Endothelial cell of hepatic sinusoid (primary cell): ENCODE measurements at regions not wholly inside any gene's neighbourhood (a gene's known extent, or its start where the extent isn't known, plus 50 kb on each side); places are given as distances from the start of the nearest gene placed in this dataset.

Experiments
- in situ Hi-C: cut with HindIII; loops from 2 replicates; pipeline ENCODE4 v1.10.0; 2017; ENCODE audit warnings: low sequenced_read_pairs

DNA sequence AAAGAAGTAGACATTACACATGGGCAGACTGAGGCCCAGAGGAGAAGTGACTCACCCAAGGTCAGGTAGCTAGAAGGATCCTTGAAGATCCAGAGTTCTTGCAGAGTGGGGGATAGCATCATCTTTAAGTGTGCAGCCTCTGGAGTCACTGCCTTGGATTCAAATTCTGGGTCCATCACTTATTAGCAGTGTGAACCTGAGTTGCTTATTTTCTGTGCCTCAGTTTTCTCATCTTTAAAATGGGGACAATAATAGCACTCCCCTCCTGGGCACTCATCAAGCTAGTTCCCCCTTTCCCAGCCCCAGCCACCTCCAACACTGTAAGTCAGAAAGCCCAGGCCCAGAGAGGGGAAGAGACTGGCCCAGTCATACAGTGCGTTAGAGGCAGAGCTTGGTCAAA is 141.8 kb upstream of the PJA1 start:
- in situ Hi-C loops, result loop anchor here (5.0 kb wide), 1 partner anchor 75 kb away; no protein-coding TSS in a partner anchor

DNA sequence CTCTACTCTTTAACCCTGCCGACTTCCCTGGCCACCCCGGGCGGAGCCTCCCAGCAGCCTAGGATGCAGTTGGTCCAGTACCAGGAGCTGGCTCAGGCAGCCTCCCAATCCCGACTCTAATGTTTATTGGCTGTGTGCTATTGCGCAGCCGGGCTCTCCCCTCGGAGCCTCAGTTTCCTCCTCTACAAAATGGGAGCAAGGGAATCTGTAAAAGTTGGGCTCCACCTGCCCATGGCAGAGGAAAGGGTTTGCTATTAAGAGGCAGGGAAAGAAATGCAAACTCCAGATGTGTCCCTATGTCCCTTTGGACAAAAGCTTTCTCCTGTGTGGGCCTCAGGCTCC is 140.8 kb upstream of the PJA1 start:
- in situ Hi-C loops, result loop anchor here (5.0 kb wide), 1 partner anchor 74 kb away; no protein-coding TSS in a partner anchor

DNA sequence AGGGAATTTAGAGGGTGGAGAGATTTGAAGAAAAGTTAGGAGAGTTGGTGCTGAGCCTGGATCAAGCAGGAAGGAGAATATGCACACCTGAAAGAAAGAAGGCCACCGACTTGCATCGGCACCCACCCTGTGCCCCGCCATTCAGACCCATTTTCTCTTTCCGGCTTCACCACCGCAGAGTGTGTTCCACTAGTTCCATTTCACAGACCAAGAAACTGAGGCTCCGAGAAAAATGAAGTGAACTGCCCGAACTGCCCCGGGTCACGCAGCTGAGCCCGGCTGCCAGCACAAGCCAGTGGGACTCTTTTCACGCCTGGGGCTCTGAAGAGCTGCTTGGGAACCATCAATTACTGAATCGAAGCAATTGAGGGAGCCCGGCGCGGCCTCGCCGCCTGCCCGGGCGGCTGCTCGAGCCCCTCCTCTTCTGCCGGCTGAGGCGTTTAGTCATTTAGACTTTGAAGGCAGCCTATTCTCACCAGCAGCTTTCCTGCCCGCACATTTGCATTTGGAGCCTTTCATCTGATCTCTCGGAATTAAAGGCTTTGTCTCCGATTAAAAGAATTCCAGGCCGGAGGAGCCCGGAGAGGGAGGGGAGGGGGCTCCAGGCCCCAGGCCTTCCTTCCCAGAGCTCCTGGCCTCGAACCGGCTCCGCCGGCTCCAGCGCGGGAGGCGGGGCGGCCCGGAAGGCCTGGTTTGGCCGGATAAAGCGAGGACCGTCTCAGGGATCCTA is 140.2 kb upstream of the PJA1 start:
- in situ Hi-C loops, result loop anchor here (5.0 kb wide), 1 partner anchor 73 kb away; no protein-coding TSS in a partner anchor

DNA sequence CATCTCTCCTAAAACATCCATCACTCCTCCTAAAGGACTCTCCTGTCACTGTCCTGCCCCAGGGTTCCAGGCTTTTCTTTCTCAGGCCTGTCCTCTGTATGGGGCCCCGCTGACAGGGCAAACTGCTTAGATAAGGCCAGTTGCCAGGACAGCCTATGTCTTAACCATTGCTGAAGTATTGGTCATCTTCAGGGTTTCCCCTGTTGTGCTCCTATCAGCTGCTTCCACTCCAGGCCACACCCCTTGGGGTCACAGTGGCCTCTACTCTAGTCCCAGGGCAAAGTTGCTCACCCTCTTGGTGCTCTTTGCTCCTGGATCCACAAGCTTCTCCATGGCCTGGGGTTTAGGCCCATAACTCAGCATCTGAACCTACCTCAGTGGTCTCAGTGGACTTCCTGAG is 138.0 kb upstream of the PJA1 start:
- in situ Hi-C loops, result no loop called here

- in situ Hi-C loops, result no loop called here
These were observed 134.9 kb upstream of the PJA1 start for GRCh38 chrX:69299951-69300714.

- in situ Hi-C loops, result no loop called here
These were observed 134.0 kb upstream of the PJA1 start for GRCh38 chrX:69299285-69299684.

DNA sequence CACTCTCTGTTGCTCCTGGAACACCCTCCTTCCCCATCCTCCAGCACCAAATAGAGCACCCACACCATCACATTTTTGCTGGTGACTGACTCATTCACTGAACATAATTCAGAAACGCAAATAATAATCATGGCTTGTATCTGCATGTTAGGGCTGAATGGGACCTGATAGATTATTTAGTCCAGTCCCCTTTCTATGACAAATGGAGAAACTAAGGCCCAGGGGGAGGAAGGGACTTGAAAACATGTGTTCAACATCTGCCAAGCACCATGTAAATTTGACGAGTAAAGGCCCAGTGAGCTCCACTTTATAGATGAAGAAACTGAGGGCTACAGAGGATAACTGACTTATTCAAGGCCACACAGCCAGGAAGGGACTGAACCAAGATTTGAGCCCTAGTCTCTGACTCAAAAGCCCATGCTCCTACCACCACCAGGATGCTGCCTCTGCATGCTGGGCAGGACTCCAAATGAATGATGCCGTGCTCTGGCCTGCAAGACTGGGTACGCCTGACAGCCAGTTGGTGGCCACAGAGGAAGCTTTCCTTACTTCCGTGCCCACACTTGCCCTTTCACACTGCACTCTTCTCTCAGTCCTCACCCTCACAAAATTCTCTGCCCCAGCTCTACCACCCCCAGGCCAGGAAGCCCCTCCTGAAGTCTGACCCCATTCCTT is 133.3 kb upstream of the PJA1 start:
- in situ Hi-C loops, result no loop called here

DNA sequence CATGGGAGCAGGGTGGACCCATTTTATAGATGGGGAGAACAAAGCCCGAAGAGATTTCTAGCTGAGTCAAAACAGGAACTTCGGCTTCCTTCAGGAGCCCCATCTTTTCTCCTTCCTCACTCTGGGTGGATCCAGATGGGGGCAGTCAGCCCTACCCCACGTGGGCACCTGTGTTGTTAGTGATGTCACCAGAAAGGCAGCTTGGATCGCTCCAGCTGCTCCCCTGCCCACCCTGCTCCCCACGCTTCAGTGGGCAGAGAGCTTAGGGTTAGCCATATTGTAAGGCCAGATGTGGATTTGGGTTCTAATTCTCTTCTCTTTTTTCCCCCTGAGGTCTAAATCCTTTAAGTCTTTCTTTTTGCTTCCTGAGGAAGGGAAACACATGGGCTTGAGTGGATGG is 132.3 kb upstream of the PJA1 start:
- in situ Hi-C loops, result no loop called here

DNA sequence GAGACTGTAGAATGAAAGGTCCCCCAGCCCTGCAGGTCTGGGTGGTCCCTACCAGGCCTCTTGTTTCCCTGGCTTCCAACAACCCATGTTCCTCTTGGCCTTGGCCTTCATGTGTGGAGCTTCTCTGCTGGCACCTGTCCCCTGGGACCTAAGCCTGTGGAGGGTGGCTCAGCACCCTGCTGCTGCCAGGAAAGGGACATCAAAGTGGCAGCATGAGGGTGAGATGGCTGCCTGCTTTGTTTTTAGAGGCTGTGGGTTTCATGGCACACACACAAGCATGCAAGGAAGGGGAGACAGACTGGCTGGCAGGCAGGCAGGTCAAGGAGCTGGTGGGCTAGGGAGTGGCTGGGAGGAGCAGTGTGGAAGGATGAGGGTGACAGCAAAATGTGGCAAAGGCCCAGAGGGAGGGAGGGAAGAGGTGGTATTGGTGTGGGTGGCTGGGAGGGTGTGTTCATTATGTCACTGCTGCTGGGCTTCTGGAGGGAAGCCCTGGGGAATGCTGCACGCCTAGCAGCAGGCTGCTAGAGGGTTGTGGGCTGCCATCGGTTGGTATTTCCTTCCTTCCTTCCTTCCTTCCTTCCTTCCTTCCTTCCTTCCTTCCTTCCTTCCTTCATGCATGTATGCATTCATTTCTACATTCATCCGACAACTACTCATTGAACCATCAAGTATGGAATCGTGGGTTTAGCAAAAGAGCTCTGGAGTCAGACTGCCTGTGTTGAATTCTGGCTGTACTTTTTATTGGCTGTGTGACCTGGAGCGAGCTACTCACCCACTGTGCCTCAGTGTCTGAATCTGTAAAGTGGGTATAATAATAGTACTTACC is 128.7 kb upstream of the PJA1 start:
- in situ Hi-C loops, result no loop called here

- in situ Hi-C loops, result no loop called here
These were observed 125.9 kb upstream of the PJA1 start for GRCh38 chrX:69291116-69291515.

DNA sequence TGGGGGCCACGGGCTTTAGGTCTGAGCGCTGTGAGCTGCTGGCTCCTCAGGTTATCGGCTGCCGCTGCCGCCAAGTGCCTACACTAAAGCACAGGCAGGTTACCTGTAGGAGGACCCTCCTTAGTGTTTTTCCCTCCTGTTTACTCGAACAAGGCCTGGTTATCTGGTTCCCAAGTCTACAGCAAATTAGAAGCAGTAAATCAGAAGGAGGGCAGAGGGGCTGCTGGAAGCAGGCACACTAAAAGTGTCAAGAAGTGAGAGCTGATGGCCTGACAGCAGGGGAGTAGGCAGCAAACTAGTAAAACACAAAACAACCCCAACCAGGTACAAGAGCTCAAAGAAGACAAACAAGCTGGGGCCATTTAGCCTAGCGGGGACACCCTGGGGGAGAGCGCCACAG is 125.0 kb upstream of the PJA1 start:
- in situ Hi-C loops, result no loop called here

DNA sequence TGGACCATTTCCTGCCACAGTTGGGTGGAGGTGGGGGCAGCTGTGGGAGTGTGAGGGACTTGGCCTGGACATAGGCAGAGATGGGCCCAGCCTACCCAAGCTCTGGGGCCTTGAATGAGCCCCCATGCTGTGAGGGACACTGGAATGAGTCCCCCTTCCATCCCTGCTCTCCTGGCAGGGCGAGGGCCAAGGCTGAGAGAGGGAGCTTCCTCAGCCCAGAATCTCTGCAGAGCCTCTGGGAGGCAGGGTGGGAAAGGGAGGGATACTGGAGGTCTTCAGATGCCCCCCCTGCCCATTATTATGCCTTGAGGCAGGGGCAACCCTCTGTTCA is 124.5 kb upstream of the PJA1 start:
- in situ Hi-C loops, result no loop called here

GRCh38 chrX:69289046-69289792 is 124.0 kb upstream of the PJA1 start:
- in situ Hi-C loops, result no loop called here

GRCh38 chrX:69287095-69287494 is 121.8 kb upstream of the PJA1 start:
- in situ Hi-C loops, result no loop called here

GRCh38 chrX:69286565-69286906 is 121.3 kb upstream of the PJA1 start:
- in situ Hi-C loops, result no loop called here

- in situ Hi-C loops, result no loop called here
These were observed 120.8 kb upstream of the PJA1 start for GRCh38 chrX:69285881-69286564.

DNA sequence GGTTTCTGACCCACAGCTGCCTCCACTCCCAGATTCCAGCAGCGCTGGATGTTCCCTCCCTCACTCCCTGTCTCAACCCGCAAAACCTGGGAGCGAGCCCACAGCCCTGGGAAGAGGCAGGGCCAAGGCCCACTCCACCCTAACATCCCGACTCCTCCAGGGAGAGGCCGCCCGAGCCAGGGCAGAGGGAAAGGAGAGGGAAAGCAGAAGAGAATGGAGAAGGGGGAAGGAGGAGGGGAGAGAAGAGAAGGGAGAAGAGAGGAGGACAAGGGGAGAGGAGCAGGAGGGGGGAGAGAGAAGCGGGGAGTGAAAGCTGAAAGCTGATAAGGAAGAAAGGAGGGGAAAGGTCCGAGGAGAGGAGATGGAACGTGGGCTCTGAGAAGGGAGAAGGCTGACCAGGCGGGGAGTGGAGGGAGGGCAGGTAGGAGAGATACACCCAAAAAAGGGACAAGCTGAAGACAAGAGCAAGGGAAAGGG is 120.2 kb upstream of the PJA1 start:
- in situ Hi-C loops, result no loop called here

- in situ Hi-C loops, result no loop called here
These were observed 119.2 kb upstream of the PJA1 start for GRCh38 chrX:69284491-69284890.

DNA sequence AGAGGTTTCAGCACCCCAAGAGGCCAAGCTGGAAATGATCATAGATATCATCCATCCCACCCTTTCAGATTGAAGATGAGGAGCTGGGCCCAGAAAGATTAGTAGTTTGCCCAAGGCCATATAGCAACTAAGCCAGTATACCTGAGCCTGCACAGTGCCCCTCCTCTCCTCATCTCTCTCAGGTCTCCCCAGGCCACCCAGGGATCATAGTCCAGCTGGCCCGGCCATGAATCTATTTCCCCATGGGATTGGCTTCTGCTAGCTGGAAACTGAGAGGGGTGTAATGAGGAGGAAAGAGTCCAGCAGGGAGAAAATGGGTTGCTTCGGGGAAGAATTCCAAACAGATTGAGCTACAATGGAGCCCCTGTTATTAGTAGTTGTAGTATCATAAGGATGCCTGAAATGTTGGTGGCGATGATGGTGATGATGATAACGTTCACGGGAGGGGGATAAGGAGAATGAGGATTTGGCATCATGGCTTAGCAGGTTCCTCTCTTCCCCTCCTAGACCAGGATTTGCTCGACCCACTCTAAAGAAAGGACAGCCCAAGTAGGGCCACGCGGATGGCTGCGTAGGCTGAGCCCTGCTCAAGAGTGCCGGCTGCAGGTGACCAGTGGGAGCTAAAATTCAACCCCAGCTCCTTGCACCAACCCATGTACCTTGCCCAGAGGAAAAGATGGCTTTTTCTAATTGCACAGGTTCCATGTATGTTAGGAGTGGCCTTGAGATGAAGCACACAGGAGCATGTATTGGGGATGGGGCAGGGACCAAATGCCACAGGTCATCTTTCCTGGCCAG is 117.8 kb upstream of the PJA1 start:
- in situ Hi-C loops, result no loop called here
